Osteoblast (primary cell): ENCODE measurements at regions not wholly inside any gene's neighbourhood (a gene's known extent, or its start where the extent isn't known, plus 50 kb on each side); places are given as distances from the start of the nearest gene placed in this dataset.

ENCODE experiments used
- DNase-seq: peaks from one replicate; pipeline ENCODE4 v3.0.0; 2011; ENCODE audit warnings: low spot score, mixed read lengths; ENCODE audit not compliant: insufficient read length; ENCODE audit errors: missing footprints
- H2AFZ ChIP-seq: 2 replicates; pipeline ENCODE4 v1.6.0; 2011; ENCODE audit warnings: mild to moderate bottlenecking, low read length
- H3K27ac ChIP-seq: 2 replicates; pipeline ENCODE4 v1.5.1; 2011; ENCODE audit warnings: mild to moderate bottlenecking, low read depth, low read length, moderate library complexity
- H3K27me3 ChIP-seq: 2 replicates; pipeline ENCODE4 v1.6.0; 2012; ENCODE audit warnings: mild to moderate bottlenecking, control low read depth, inconsistent platforms, low read length, moderate library complexity; ENCODE audit not compliant: insufficient read depth
- H3K36me3 ChIP-seq: 2 replicates; pipeline ENCODE4 v1.5.1; 2011; ENCODE audit warnings: mild to moderate bottlenecking, low read length, control low read depth, moderate library complexity; ENCODE audit not compliant: insufficient read depth
- H3K4me1 ChIP-seq: 2 replicates; pipeline ENCODE4 v1.5.1; 2011; ENCODE audit warnings: mild to moderate bottlenecking, low read length, control low read depth, moderate library complexity; ENCODE audit not compliant: insufficient read depth
- H3K4me2 ChIP-seq: 2 replicates; pipeline ENCODE4 v1.6.0; 2011; ENCODE audit warnings: mild to moderate bottlenecking, low read length; ENCODE audit not compliant: insufficient read depth
- H3K4me3 ChIP-seq: fragments of 200-600 bp; sonication (generic); 3 replicates; pipeline ENCODE4 v1.5.1; 2012; ENCODE audit warnings: mild to moderate bottlenecking, low read length, inconsistent platforms; ENCODE audit not compliant: insufficient read depth
- H3K79me2 ChIP-seq: 2 replicates; pipeline ENCODE4 v1.6.0; 2012; ENCODE audit warnings: mild to moderate bottlenecking, low read length, control low read depth, inconsistent platforms; ENCODE audit not compliant: insufficient read depth
- H3K9me3 ChIP-seq: 2 replicates; pipeline ENCODE4 v1.5.1; 2011; ENCODE audit warnings: low read depth, low read length, control low read depth
- H4K20me1 ChIP-seq: 2 replicates; pipeline ENCODE4 v1.6.0; 2012; ENCODE audit warnings: mild to moderate bottlenecking, low read length, control low read depth; ENCODE audit not compliant: insufficient read depth
- CTCF ChIP-seq: IDR thresholded peaks from 2 replicates; pipeline ENCODE4 v1.5.1; 2011; ENCODE audit warnings: mild to moderate bottlenecking, low read depth, low read length, moderate library complexity; ENCODE audit errors: extremely low read depth

GRCh38 chr1:198864695-198865094 lies 225.9 kb downstream of the PTPRC start:
- Histone ChIP-seq H3K4me2 (no peak overlapping the region), H2AFZ (no peak overlapping the region), H3K27ac (no peak overlapping the region), H3K79me2 (peaks cover 39% of the 10 kb centered on the region), H3K4me3 (no peak overlapping the region), H3K27me3 (no peaks in the 10 kb centered on the region), H3K4me1 (no peaks in the 10 kb centered on the region), H3K36me3 (no peaks in the 10 kb centered on the region), H3K9me3 (no peaks in the 10 kb centered on the region), H4K20me1 (peaks cover 3% of the 10 kb centered on the region)
- TF ChIP-seq CTCF = no peak
- no peak for DNase-seq

- Histone ChIP-seq H3K36me3 (no peaks in the 10 kb centered on the region), H3K9me3 (no peaks in the 10 kb centered on the region), H3K4me3 (no peak overlapping the region), H2AFZ (no peak overlapping the region), H3K4me1 (no peaks in the 10 kb centered on the region), H4K20me1 (peaks cover 2% of the 10 kb centered on the region), H3K27ac (no peak overlapping the region), H3K79me2 (peaks cover 41% of the 10 kb centered on the region), H3K27me3 (no peaks in the 10 kb centered on the region), H3K4me2 (no peak overlapping the region)
- no peak for TF ChIP-seq CTCF
- no peak for DNase-seq
Observed at GRCh38 chr1:198865319-198865718, 226.5 kb downstream of the PTPRC start.

- Histone ChIP-seq H3K36me3 (no peaks in the 10 kb centered on the region), H3K4me2 (no peak overlapping the region), H3K27me3 (no peaks in the 10 kb centered on the region), H3K4me3 (no peak overlapping the region), H3K4me1 (no peaks in the 10 kb centered on the region), H3K79me2 (peaks cover 40% of the 10 kb centered on the region), H4K20me1 (no peaks in the 10 kb centered on the region), H2AFZ (no peak overlapping the region), H3K27ac (no peak overlapping the region), H3K9me3 (no peaks in the 10 kb centered on the region)
- no peak for DNase-seq
- TF ChIP-seq CTCF = no peak
Observed at GRCh38 chr1:198867182-198867581, 228.3 kb downstream of the PTPRC start.

- H3K27ac ChIP-seq = no peak overlapping the region
- peaks cover 8% of the 10 kb centered on the region for H4K20me1 ChIP-seq
- no peak for TF ChIP-seq CTCF
- peaks cover 10% of the 10 kb centered on the region for H3K36me3 ChIP-seq
- no peaks in the 10 kb centered on the region for H3K9me3 ChIP-seq
- no peaks in the 10 kb centered on the region for H3K27me3 ChIP-seq
- H3K4me2 ChIP-seq = no peak overlapping the region
- H3K4me3 ChIP-seq = no peak overlapping the region
- no peaks in the 10 kb centered on the region for H3K4me1 ChIP-seq
- no peak for DNase-seq
- peaks cover 53% of the 10 kb centered on the region for H3K79me2 ChIP-seq
- no peak overlapping the region for H2AFZ ChIP-seq
Observed at GRCh38 chr1:198873696-198874230, 234.9 kb downstream of the PTPRC start.
